GM18520 (cell line): ENCODE measurements at regions not wholly inside any gene's neighbourhood (a gene's known extent, or its start where the extent isn't known, plus 50 kb on each side); places are given as distances from the start of the nearest gene placed in this dataset.
A peak's percentile ranks its signal among the peaks of the same experiment; 100 is the strongest.
"Not testable (repeated sequence)": the region's sequence is repeated elsewhere in the genome, so short reads cannot be mapped to it uniquely, and the experiment has no call there.

Source experiments
- ATAC-seq: cut with Tn5 transposase; IDR thresholded peaks from one replicate; pipeline ENCODE4 v1.9.1; 2021; ENCODE audit not compliant: unreplicated experiment

GRCh38 chr3:24545887-24546286 is 51.2 kb upstream of the THRB start:
- no peak for ATAC-seq

DNA sequence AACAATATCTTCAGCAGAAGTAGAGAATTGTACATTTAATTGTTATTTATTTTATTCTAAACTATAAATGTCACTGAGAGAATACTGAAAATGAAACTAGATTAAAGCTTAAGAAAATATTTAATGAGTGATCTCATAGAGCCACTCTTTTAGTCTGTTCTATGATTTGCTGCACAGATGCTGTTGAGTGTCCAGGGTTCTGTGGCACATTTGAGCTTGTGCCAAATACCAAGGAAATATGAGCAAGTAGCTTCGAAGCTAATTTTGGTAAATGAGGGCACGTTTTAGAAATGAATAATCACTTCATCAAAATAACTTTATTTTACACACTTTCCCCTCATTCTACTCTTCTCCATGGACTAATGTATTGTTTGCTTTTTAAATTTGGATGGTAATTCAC is 53.6 kb upstream of the THRB start:
- ATAC-seq, result no peak

GRCh38 chr3:24550588-24550987 is 55.9 kb upstream of the THRB start:
- no peak for ATAC-seq

DNA sequence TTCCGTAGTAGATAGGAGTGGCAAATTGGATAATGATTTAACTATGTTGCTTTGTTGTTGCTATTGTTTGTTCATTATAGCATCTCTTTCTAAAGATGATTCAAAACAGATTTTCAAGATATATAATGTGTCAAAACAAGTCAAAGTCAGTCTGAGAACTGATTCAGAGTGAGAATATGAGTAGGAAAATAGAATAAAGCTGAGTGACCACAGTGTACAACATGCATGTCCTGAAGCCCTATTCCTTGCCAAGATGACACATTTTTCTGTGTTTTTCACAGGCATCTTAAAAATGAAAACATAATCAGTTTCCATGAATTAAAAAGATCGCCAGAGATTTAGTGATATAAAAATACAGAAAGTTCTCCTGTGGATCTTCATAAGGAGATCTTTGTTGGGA is 57.0 kb upstream of the THRB start:
- no peak for ATAC-seq

GRCh38 chr3:24562895-24563294 is 68.2 kb upstream of the THRB start:
- ATAC-seq, result peak; percentile 96

GRCh38 chr3:24565053-24565452 is 70.4 kb upstream of the THRB start:
- ATAC-seq, result no peak

GRCh38 chr3:24565656-24566055 is 71.0 kb upstream of the THRB start:
- ATAC-seq, result no peak

- no peak for ATAC-seq
Measured at GRCh38 chr3:24566927-24567326, 72.3 kb upstream of the THRB start.

GRCh38 chr3:24572409-24572808 is 77.8 kb upstream of the THRB start:
- not testable (repeated sequence) for ATAC-seq

- no peak for ATAC-seq
Measured at GRCh38 chr3:24573576-24573975, 78.9 kb upstream of the THRB start.

DNA sequence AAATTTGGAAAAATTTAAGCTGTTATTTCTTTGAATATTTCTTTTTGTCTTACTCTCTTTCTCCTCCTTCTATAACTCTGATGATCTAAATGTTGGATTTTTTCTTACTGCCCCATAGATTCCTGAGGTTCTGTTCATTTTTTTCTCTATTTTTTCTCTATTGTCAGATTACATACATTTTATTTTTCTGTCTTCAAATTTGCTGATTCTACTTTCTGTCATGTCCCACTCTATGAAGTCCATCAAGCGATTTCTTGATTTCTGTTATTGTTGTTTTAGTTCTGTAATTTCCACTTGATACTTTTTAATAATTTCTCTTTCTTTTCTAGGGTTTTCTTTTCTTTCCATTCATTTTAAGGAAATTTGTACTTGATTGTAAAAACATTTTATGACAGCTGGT is 83.7 kb upstream of the THRB start:
- no peak for ATAC-seq

GRCh38 chr3:24578951-24579421 is 84.3 kb upstream of the THRB start:
- ATAC-seq, result no peak

GRCh38 chr3:24582431-24583403 is 88.1 kb upstream of the THRB start:
- ATAC-seq, result no peak

DNA sequence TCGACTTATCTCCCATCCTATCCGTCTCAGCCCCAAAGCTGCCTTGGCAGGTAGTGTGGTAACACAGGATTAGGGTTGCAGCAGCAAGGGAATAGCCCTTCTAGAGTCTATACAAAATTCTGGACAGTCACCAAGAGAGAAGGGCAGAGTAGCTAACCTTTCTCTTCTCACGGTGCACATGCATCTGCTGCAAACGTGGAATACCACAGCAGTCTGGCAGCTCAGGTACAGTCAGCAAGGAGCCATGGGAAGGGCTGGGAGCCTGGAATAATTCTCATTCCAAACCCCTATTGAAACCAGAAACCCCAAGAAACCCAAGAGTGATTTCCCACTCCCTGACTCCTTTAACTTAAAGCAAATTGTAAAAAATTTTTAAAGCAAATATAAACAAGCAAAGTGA is 92.3 kb upstream of the THRB start:
- ATAC-seq, result no peak

DNA sequence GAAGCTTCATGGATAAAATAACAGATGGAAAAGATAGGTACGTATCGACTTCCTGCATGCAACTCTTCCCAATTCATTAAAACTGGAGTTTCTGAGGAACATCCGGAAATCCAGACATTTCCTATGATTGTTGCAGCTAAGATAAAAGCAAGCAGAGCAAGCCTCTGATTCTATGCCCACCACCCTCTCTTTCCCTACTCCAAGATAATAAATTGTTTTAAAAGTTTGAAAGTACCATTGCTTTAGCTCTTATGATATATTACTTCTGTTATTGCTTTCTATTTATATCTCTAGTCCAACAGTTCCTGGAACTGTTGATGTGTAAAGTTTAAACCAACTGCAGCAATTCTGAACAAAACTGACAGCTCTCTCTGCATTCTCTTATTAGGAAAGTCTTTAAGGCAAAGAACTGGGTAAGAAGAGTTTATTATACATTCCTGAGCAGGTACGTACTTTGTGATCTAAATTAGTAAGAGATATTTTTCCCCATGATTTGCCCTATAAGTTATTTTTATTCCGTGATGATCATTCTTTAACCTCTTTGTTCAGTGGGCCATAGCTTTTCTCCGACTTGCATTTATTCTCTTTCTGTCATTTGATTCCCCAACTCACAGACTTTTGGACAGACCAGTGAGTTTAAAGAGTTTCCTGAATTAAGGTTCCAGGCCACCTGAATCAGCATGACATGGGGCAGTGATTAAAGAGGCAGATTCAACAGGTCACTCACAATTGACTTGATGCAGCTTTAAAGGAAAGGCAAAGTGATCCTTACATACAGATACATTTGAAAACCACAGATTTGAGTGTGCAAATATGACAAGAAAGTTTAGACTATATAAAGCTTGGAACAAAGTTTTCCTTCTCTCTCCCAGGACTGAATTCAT is 94.2 kb upstream of the THRB start:
- ATAC-seq, result no peak

- ATAC-seq, result no peak
Measured at GRCh38 chr3:24589513-24589851, 94.8 kb upstream of the THRB start.

GRCh38 chr3:24589931-24590880 is 95.6 kb upstream of the THRB start:
- ATAC-seq, result no peak

GRCh38 chr3:24591191-24591590 is 96.5 kb upstream of the THRB start:
- no peak for ATAC-seq

GRCh38 chr3:24591661-24592555 is 97.3 kb upstream of the THRB start:
- ATAC-seq, result no peak

- no peak for ATAC-seq
Measured at GRCh38 chr3:24594161-24594560, 99.5 kb upstream of the THRB start.
